LNCAP (cell line): ENCODE measurements at regions not wholly inside any gene's neighbourhood (a gene's known extent, or its start where the extent isn't known, plus 50 kb on each side); places are given as distances from the start of the nearest gene placed in this dataset.

Source experiments
- TF ChIP-seq, protein P1 (sequence below): fragments of 450-650 bp; IDR thresholded peaks from 2 replicates; pipeline ENCODE4 v1.5.1; 2017; ENCODE audit warnings: mild to moderate bottlenecking

DNA sequence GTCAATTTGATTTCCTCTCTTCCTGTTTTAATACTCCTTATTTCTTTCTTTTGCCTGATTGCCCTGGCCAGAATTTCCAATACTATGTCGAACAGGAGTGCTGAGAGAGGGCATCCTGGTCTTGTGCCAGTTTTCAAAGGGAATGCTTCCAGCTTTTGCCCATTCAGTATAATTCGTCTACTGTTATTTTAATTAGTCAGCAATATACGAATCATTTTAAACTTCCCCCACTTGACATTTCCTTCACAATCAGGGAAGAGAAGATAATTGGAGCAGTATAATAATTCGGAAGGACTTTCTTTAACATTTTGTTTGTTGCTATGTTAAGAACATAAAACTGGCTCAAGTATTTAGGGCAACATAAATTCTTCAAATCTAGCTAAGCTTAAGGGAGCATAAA is 860.3 kb upstream of the SLC35B3 start:
- TF ChIP-seq, protein P1, sequence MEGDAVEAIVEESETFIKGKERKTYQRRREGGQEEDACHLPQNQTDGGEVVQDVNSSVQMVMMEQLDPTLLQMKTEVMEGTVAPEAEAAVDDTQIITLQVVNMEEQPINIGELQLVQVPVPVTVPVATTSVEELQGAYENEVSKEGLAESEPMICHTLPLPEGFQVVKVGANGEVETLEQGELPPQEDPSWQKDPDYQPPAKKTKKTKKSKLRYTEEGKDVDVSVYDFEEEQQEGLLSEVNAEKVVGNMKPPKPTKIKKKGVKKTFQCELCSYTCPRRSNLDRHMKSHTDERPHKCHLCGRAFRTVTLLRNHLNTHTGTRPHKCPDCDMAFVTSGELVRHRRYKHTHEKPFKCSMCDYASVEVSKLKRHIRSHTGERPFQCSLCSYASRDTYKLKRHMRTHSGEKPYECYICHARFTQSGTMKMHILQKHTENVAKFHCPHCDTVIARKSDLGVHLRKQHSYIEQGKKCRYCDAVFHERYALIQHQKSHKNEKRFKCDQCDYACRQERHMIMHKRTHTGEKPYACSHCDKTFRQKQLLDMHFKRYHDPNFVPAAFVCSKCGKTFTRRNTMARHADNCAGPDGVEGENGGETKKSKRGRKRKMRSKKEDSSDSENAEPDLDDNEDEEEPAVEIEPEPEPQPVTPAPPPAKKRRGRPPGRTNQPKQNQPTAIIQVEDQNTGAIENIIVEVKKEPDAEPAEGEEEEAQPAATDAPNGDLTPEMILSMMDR = no peak

DNA sequence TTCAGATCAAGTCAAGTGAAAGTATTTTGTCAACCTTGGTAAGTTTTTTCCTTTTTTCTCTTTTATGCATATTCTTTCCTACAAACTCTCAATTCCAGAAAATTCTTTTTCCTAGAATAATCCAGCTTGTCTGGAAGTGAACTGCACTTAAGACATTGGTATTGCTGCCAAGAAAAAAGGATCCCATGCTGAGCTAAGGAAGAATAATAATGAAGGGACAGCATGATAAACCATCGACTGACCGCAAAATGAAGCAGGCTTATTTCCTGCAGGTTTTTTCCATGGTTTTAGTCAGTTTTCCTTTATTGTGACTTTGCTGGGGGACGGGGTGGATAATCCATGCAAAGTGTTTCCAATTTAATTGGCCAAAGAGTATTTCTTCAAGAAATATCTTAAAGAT is 857.6 kb upstream of the SLC35B3 start:
- TF ChIP-seq, protein P1 = no peak

DNA sequence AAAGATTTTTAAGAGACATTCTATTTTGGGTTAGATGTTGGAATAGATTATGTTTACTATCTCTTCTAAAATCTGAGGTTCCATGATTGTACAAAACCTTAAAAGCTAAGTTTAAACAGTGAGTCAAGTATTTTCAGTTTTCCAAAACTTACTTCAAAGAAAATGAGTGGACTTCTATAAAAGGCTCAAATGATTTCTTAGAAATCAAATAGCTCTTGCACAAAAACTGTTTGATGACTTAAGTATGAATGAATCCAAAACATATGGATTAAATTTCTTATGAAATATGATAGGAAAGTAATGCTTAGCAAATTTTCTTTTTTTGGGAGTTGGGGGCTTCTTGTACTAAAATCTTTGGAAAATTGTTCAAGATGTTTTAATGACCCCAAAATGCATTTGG is 837.3 kb upstream of the SLC35B3 start:
- TF ChIP-seq, protein P1 = no peak

DNA sequence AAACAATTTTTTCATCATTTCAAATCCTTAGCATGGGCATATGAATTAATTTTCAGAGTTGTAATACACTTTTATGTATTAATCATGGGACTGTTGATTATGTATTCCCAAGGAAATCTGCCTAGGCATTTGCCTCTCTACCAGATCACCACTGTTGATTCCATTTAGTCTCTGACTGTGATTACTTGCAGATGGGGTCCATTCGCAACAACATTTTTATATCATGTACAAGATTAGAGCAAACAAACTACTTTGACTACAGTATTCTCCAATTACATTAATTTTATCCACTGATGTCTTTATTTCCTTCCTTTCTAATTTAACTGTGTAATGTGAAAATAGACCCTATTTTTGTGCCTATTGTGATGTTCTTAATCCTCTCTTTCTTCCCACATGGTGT is 831.4 kb upstream of the SLC35B3 start:
- TF ChIP-seq, protein P1 = no peak

DNA sequence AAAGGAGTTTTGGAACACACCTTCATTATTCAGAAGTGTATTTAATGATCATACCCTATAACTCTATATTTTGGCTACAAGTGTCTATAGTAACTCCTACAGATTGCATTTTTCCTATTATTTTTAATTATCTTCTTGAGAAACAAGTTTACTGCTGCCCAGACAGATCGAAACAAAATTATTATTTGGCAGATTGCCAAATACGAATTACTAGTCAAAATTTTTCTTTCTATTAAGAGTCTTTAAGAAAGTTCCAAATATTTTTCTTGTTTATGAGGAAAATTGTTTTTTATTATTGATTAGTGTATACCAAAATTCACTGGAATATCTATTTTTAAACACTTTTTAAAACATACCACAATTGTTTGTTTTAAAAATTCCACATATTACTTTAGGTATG is 821.9 kb upstream of the SLC35B3 start:
- TF ChIP-seq, protein P1 = no peak

DNA sequence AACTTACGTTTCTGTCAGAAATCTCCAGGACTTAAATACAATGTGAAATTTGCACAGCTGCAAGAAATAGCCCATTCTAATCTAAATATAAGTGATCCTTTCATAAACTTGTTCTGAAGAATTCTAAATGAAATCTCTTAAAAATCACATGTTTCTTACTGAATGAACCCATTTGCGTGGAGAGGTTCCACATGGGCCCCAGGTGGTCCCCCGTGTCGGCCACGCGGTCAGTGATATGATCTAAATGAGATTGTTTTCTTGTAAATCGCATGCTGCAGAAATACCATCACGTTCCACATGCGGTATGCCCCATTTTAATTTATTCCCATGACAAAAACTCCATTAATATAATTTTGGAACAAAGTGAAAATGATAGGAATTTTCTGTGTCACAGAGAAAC is 818.9 kb upstream of the SLC35B3 start:
- TF ChIP-seq, protein P1 = no peak

DNA sequence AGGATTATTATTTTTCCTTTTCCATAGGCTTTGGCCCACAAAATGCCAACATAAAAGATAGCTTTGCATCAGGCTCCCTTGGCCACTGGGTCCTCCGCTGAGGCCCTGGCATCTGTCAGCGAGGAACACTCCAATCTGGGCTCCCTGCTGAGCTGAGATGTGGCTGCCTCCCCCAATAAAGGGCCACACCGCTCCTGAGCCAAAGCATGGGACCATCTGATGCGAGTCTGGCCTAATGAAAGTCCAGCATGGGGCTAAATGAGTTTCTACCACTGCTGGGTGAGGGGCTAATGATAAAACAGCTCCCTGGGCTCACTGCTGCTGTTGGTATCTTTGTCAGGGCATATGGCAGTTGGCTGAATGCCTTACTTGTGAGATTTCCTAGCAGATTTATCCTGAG is 817.5 kb upstream of the SLC35B3 start:
- TF ChIP-seq, protein P1 = no peak

DNA sequence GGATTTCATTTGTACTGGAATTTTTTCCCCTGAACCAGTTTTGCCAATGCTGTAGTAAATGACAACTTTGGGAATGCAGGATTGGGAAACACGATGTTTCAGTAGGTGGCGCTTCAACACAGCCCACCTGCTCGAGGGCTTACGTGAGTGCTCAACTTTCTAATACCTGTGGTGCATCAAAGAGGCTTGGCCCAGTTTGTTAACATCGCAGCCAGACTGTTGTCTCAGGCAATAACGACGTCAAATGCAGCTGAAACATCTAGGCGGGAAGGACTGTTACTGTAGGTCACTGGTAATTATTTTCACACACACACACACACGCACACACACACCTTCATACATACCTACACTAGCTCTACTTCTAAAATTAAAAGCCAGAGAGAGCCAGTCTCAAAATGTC is 815.5 kb upstream of the SLC35B3 start:
- TF ChIP-seq, protein P1 = peak; percentile 71
